HCT116 (cell line): ENCODE measurements at regions not wholly inside any gene's neighbourhood (a gene's known extent, or its start where the extent isn't known, plus 50 kb on each side); places are given as distances from the start of the nearest gene placed in this dataset.

Source experiments
- ATAC-seq: fragments of 200-7000 bp; cut with Tn5 transposase; 2 replicates; pipeline ENCODE4 v1.9.1; 2020; ENCODE audit warnings: mild to moderate bottlenecking, moderate library complexity
- BruUV-seq: library from RNA; stranded (reverse); fragments of 400-500 nt; replicated peaks from 2 replicates; lab custom pipeline; 2021; lab: Mats Ljungman, UMichigan
- CTCF ChIA-PET: fragments of 300-600 bp; sonication (Branson Sonifier 250); formaldehyde crosslinking; loops from one replicate; lab custom pipeline; 2021; ENCODE audit warnings: antibody characterized with exemption; lab: Charles Lee
- POLR2A ChIA-PET: fragments of 300-600, 350-600 bp; sonication (Branson Sonifier 250); formaldehyde crosslinking; loops from one replicate; lab custom pipeline; 2021; ENCODE audit warnings: antibody characterized with exemption; lab: Charles Lee
- RAD21 ChIA-PET, 2 experiments: fragments of 300-600 bp; sonication (Branson Sonifier 250); formaldehyde crosslinking; loops; one replicate each; lab custom pipeline; 2023; ENCODE audit warnings: low total read pairs in 2 of 2; ENCODE audit not compliant: uncharacterized antibody in 2 of 2, unreplicated experiment in 2 of 2, low non-redundant PET in 1 of 2; lab: Charles Lee
- DNase-seq: peaks from one replicate; pipeline ENCODE4 v3.0.0-alpha.2; 2010; ENCODE audit warnings: low read depth, low spot score
- H2AFZ ChIP-seq: fragments of 200-600 bp; shearing (Covaris generic), sonication (generic); 2 replicates; pipeline ENCODE4 v1.6.1; 2017; ENCODE audit warnings: low read depth, mixed run types, mixed read lengths, antibody characterized with exemption, low read length; ENCODE audit not compliant: poor library complexity, severe bottlenecking
- H3K27ac ChIP-seq: 2 replicates; pipeline ENCODE4 v1.5.1; 2012; ENCODE audit warnings: low read depth, low read length
- H3K27me3 ChIP-seq: fragments of 200-600 bp; sonication (generic); 2 replicates; pipeline ENCODE4 v1.6.1; 2016; ENCODE audit warnings: mixed run types, low read length, mixed read lengths; ENCODE audit not compliant: insufficient read depth
- H3K36me3 ChIP-seq, 2 experiments: fragments of 200-500 bp in 1 of 2; fragments of 200-600 bp in 1 of 2; sonication (Bioruptor generic) in 1 of 2; sonication (generic) in 1 of 2; 2 replicates each; pipeline versions ENCODE4 v1.5.1 to v1.6.1; 2014 to 2016; ENCODE audit warnings: low read length in 2 of 2, inconsistent platforms in 1 of 2, mixed read lengths in 1 of 2, mixed run types in 1 of 2; ENCODE audit not compliant: insufficient read depth in 2 of 2, control insufficient read depth in 1 of 2
- H3K4me1 ChIP-seq, 2 experiments: fragments of 200-600 bp in 1 of 2; sonication (generic) in 1 of 2; 2 replicates each; pipeline versions ENCODE4 v1.5.1 to v1.6.1; 2012 to 2017; ENCODE audit warnings: low read length in 2 of 2, inconsistent platforms in 1 of 2, mild to moderate bottlenecking in 1 of 2, mixed read lengths in 1 of 2, mixed run types in 1 of 2, moderate library complexity in 1 of 2; ENCODE audit not compliant: insufficient read depth in 2 of 2, control insufficient read depth in 1 of 2
- H3K4me2 ChIP-seq: fragments of 200-600 bp; sonication (generic); 2 replicates; pipeline ENCODE4 v1.6.1; 2017; ENCODE audit warnings: mixed run types, low read length, mixed read lengths
- H3K4me3 ChIP-seq, 2 experiments: fragments of 200-600 bp in 1 of 2; sonication (generic) in 1 of 2; replicated peaks in 1 of 2; 2 replicates each; pipeline ENCODE4 v1.5.1; 2011 to 2016; ENCODE audit warnings: low read length in 2 of 2, control low read depth in 1 of 2, low read depth in 1 of 2, mild to moderate bottlenecking in 1 of 2, mixed read lengths in 1 of 2, mixed run types in 1 of 2
- H3K79me2 ChIP-seq: fragments of 200-600 bp; sonication (generic); 2 replicates; pipeline ENCODE4 v1.6.1; 2017; ENCODE audit warnings: mild to moderate bottlenecking, mixed run types, low read length, moderate library complexity, mixed read lengths; ENCODE audit not compliant: insufficient read depth
- H3K9ac ChIP-seq: fragments of 200-600 bp; sonication (generic); 2 replicates; pipeline ENCODE4 v1.6.1; 2016; ENCODE audit warnings: low read length, mixed read lengths
- H3K9me2 ChIP-seq: fragments of 200-600 bp; sonication (generic), shearing (Covaris generic); 2 replicates; pipeline ENCODE4 v1.6.1; 2017; ENCODE audit warnings: mixed run types, mild to moderate bottlenecking, moderate library complexity; ENCODE audit not compliant: insufficient read depth
- H3K9me3 ChIP-seq, 2 experiments: fragments of 200-500 bp in 1 of 2; fragments of 200-600 bp in 1 of 2; sonication (Bioruptor generic) in 1 of 2; sonication (generic) in 1 of 2; 2 replicates each; pipeline ENCODE4 v1.6.1; 2014 to 2017; ENCODE audit warnings: low read length in 2 of 2, mixed read lengths in 2 of 2, inconsistent platforms in 1 of 2, low read depth in 1 of 2, mild to moderate bottlenecking in 1 of 2, mixed run types in 1 of 2, moderate library complexity in 1 of 2; ENCODE audit not compliant: control insufficient read depth in 1 of 2, insufficient read depth in 1 of 2
- H4K20me1 ChIP-seq: fragments of 200-600 bp; sonication (generic), shearing (Covaris generic); 2 replicates; pipeline ENCODE4 v1.6.1; 2017; ENCODE audit warnings: mixed run types, mild to moderate bottlenecking, moderate library complexity; ENCODE audit not compliant: insufficient read depth
- CBX3 ChIP-seq: IDR thresholded peaks from 2 replicates; pipeline ENCODE4 v1.6.1; 2012; ENCODE audit warnings: low read depth
- ELF1 ChIP-seq: IDR thresholded peaks from 2 replicates; pipeline ENCODE4 v1.6.1; 2012; ENCODE audit warnings: low read depth, borderline replicate concordance
- FOSL1 ChIP-seq: IDR thresholded peaks from 2 replicates; pipeline ENCODE4 v1.6.1; 2012; ENCODE audit warnings: low read depth
- RAD21 ChIP-seq: IDR thresholded peaks from 2 replicates; pipeline ENCODE4 v1.6.1; 2012; ENCODE audit warnings: low read depth, mild to moderate bottlenecking
- SIN3A ChIP-seq: IDR thresholded peaks from 2 replicates; pipeline ENCODE4 v1.6.1; 2012; ENCODE audit warnings: low read depth
- SRF ChIP-seq: IDR thresholded peaks from 2 replicates; pipeline ENCODE4 v1.6.1; 2012; ENCODE audit warnings: low read depth
- YY1 ChIP-seq: IDR thresholded peaks from 2 replicates; pipeline ENCODE4 v1.6.1; 2011; ENCODE audit warnings: low read length, low read depth, moderate library complexity, mild to moderate bottlenecking; ENCODE audit not compliant: insufficient replicate concordance; ENCODE audit errors: extremely low read depth
- ZFX ChIP-seq: fragments of 450-650 bp; IDR thresholded peaks from 2 replicates; pipeline ENCODE4 v1.6.1; 2017
- ZNF274 ChIP-seq: fragments of 200-500 bp; sonication (Bioruptor generic); IDR thresholded peaks from 2 replicates; pipeline ENCODE4 v1.6.1; 2014; ENCODE audit warnings: mild to moderate bottlenecking, low read depth, low read length, inconsistent platforms
- intact Hi-C: fragments of 100-400 bp; cut with micrococcal nuclease; formaldehyde crosslinking; loops from 2 replicates; pipeline ENCODE4 v1.10.0; 2022
- TF ChIP-seq, protein P1 (sequence below), 3 experiments: fragments of 200-600 bp in 1 of 3; sonication (generic) in 1 of 3; IDR thresholded peaks in 2 of 3; conservative IDR thresholded peaks in 1 of 3; 2 replicates each; pipeline ENCODE4 v1.5.1; 2012 to 2017; ENCODE audit warnings: low read depth in 2 of 3, low read length in 2 of 3, antibody characterized with exemption in 1 of 3, borderline replicate concordance in 1 of 3, control low read depth in 1 of 3, mild to moderate bottlenecking in 1 of 3, mixed read lengths in 1 of 3, mixed run types in 1 of 3, moderate library complexity in 1 of 3; ENCODE audit not compliant: insufficient read depth in 1 of 3
- TF ChIP-seq, protein P2 (sequence below): IDR thresholded peaks from 2 replicates; pipeline ENCODE4 v1.6.1; 2011; ENCODE audit warnings: mild to moderate bottlenecking, low read length, moderate library complexity; ENCODE audit not compliant: insufficient replicate concordance; ENCODE audit errors: extremely low read depth
- TF ChIP-seq, protein P3 (sequence below): IDR thresholded peaks from 2 replicates; pipeline ENCODE4 v1.6.1; 2012
- TF ChIP-seq, protein P4 (sequence below): IDR thresholded peaks from 2 replicates; pipeline ENCODE4 v1.6.1; 2012; ENCODE audit warnings: low read depth

DNA sequence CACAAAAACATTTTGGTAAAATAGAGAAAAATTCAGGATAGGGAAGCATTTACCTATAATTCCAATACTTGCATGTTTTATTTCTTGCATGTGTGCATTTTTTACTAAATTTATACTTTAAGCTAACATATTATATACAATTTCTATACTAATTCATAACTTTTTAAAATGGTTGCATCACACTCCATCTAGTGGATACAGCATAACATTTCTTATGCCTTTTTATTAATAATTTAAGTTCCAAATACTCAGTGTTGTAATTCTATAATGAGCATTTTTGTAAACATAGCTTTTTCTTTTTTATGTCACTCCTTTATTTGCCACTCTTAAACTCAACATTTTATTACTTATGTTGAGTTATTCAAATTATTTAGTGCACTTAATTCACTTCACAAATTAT, 477.7 kb downstream of the ZBBX start:
- RAD21 ChIA-PET = no interaction called here
- H3K79me2 ChIP-seq = no peaks in the 10 kb centered on the region
- CTCF ChIA-PET = interaction anchor here (1.3 to 1.4 kb wide), 3 partner anchors 65 to 1648 kb away, joined by 3 to 7 read pairs (median 5); no protein-coding TSS in a partner anchor
- DNase-seq = no peak
- no peak overlapping the region for H3K27ac ChIP-seq
- no peaks in the 10 kb centered on the region for H3K4me1 ChIP-seq
- intact Hi-C loops = loop anchor here (5.0 kb wide), 2 partner anchors 890 to 1650 kb away; no protein-coding TSS in a partner anchor
- no peaks in the 10 kb centered on the region for H4K20me1 ChIP-seq
- ATAC-seq = no peak
- no peak overlapping the region for H3K4me2 ChIP-seq
- no peaks in the 10 kb centered on the region for H3K9me3 ChIP-seq
- no peaks in the 10 kb centered on the region for H3K27me3 ChIP-seq
- TF ChIP-seq, protein P1, sequence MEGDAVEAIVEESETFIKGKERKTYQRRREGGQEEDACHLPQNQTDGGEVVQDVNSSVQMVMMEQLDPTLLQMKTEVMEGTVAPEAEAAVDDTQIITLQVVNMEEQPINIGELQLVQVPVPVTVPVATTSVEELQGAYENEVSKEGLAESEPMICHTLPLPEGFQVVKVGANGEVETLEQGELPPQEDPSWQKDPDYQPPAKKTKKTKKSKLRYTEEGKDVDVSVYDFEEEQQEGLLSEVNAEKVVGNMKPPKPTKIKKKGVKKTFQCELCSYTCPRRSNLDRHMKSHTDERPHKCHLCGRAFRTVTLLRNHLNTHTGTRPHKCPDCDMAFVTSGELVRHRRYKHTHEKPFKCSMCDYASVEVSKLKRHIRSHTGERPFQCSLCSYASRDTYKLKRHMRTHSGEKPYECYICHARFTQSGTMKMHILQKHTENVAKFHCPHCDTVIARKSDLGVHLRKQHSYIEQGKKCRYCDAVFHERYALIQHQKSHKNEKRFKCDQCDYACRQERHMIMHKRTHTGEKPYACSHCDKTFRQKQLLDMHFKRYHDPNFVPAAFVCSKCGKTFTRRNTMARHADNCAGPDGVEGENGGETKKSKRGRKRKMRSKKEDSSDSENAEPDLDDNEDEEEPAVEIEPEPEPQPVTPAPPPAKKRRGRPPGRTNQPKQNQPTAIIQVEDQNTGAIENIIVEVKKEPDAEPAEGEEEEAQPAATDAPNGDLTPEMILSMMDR (IDR thresholded peaks at IDR 0.05 in 2 of 3, conservative IDR thresholded peaks at IDR 0.05 in 1 of 3; ENCODE audit: borderline replicate concordance in 1 of 3, insufficient read depth in 1 of 3, low read depth in 2 of 3, low read length in 2 of 3) = peak in 2 of 3 experiments; percentile 21 to 35; a peak in 3 of 6 replicates
- TF ChIP-seq RAD21 (peak; percentile 44), CBX3 (no peak), SRF (no peak), ELF1 (no peak), ZNF274 (no peak), FOSL1 (no peak), SIN3A (no peak), YY1 (no peak), ZFX (no peak)
- TF ChIP-seq, protein P2, sequence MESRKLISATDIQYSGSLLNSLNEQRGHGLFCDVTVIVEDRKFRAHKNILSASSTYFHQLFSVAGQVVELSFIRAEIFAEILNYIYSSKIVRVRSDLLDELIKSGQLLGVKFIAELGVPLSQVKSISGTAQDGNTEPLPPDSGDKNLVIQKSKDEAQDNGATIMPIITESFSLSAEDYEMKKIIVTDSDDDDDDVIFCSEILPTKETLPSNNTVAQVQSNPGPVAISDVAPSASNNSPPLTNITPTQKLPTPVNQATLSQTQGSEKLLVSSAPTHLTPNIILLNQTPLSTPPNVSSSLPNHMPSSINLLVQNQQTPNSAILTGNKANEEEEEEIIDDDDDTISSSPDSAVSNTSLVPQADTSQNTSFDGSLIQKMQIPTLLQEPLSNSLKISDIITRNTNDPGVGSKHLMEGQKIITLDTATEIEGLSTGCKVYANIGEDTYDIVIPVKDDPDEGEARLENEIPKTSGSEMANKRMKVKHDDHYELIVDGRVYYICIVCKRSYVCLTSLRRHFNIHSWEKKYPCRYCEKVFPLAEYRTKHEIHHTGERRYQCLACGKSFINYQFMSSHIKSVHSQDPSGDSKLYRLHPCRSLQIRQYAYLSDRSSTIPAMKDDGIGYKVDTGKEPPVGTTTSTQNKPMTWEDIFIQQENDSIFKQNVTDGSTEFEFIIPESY = no peak
- TF ChIP-seq, protein P3, sequence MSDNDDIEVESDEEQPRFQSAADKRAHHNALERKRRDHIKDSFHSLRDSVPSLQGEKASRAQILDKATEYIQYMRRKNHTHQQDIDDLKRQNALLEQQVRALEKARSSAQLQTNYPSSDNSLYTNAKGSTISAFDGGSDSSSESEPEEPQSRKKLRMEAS = no peak
- TF ChIP-seq, protein P4, sequence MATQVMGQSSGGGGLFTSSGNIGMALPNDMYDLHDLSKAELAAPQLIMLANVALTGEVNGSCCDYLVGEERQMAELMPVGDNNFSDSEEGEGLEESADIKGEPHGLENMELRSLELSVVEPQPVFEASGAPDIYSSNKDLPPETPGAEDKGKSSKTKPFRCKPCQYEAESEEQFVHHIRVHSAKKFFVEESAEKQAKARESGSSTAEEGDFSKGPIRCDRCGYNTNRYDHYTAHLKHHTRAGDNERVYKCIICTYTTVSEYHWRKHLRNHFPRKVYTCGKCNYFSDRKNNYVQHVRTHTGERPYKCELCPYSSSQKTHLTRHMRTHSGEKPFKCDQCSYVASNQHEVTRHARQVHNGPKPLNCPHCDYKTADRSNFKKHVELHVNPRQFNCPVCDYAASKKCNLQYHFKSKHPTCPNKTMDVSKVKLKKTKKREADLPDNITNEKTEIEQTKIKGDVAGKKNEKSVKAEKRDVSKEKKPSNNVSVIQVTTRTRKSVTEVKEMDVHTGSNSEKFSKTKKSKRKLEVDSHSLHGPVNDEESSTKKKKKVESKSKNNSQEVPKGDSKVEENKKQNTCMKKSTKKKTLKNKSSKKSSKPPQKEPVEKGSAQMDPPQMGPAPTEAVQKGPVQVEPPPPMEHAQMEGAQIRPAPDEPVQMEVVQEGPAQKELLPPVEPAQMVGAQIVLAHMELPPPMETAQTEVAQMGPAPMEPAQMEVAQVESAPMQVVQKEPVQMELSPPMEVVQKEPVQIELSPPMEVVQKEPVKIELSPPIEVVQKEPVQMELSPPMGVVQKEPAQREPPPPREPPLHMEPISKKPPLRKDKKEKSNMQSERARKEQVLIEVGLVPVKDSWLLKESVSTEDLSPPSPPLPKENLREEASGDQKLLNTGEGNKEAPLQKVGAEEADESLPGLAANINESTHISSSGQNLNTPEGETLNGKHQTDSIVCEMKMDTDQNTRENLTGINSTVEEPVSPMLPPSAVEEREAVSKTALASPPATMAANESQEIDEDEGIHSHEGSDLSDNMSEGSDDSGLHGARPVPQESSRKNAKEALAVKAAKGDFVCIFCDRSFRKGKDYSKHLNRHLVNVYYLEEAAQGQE = no peak
- H3K4me3 ChIP-seq = no peak overlapping the region
- no peaks in the 10 kb centered on the region for H3K9me2 ChIP-seq
- H3K36me3 ChIP-seq = no peaks in the 10 kb centered on the region
- no peak overlapping the region for H3K9ac ChIP-seq
- no TSS peak for BruUV-seq
- H2AFZ ChIP-seq = no peak overlapping the region
- POLR2A ChIA-PET = no interaction called here
